ENCODE measurements at regions not wholly inside any gene's neighbourhood (a gene's known extent, or its start where the extent isn't known, plus 50 kb on each side); places are given as distances from the start of the nearest gene placed in this dataset.

- H2AFZ ChIP-seq (ENCODE audit: low read depth, low read length): no peak overlapping the region
- DNase-seq (no peak), ATAC-seq (ENCODE audit: insufficient read depth, low read depth) (no peak)
- H3K79me2 ChIP-seq (ENCODE audit: insufficient read depth, low read length): no peaks in the 10 kb centered on the region
- H3K9ac ChIP-seq (ENCODE audit: low read depth, low read length): no peak overlapping the region
- TF ChIP-seq EZH2 (IDR thresholded peaks at IDR 0.05; ENCODE audit: borderline replicate concordance, low read depth, low read length, severe bottlenecking): no peak
- TF ChIP-seq CTCF (IDR thresholded peaks at IDR 0.05; ENCODE audit: borderline replicate concordance, extremely low read depth, low read length, poor library complexity, severe bottlenecking): no peak
- H3K4me1 ChIP-seq (ENCODE audit: insufficient read depth, low read length): no peaks in the 10 kb centered on the region
- H3K27ac ChIP-seq (ENCODE audit: low read length): no peak overlapping the region
- H3K27me3 ChIP-seq (ENCODE audit: insufficient read depth, low read length, poor library complexity): peaks cover 3% of the 10 kb centered on the region
- no peak overlapping the region for H3K4me2 ChIP-seq (ENCODE audit: insufficient read depth, low read length)
- no peaks in the 10 kb centered on the region for H3K36me3 ChIP-seq (ENCODE audit: insufficient read depth, low read length)
- H3K9me3 ChIP-seq (ENCODE audit: insufficient read depth, low read length, severe bottlenecking): no peaks in the 10 kb centered on the region
- no peaks in the 10 kb centered on the region for H4K20me1 ChIP-seq (ENCODE audit: insufficient read depth, low read length)
- H3K4me3 ChIP-seq (ENCODE audit: low read depth in 1 of 2, low read length in 2 of 2): no peak overlapping the region
Measured at GRCh38 chr15:72994534-72995177, 57.6 kb upstream of the NEO1 start.

GRCh38 chr15:72992841-72993252 is 59.4 kb upstream of the NEO1 start:
- Histone ChIP-seq H3K36me3 (ENCODE audit: insufficient read depth, low read length) (no peaks in the 10 kb centered on the region), H3K4me2 (ENCODE audit: insufficient read depth, low read length) (no peak overlapping the region), H3K27me3 (ENCODE audit: insufficient read depth, low read length, poor library complexity) (peaks cover 3% of the 10 kb centered on the region), H2AFZ (ENCODE audit: low read depth, low read length) (no peak overlapping the region), H4K20me1 (ENCODE audit: insufficient read depth, low read length) (no peaks in the 10 kb centered on the region), H3K27ac (ENCODE audit: low read length) (no peak overlapping the region), H3K9me3 (ENCODE audit: insufficient read depth, low read length, severe bottlenecking) (no peaks in the 10 kb centered on the region), H3K4me3 (ENCODE audit: low read depth in 1 of 2, low read length in 2 of 2) (no peak overlapping the region), H3K4me1 (ENCODE audit: insufficient read depth, low read length) (no peaks in the 10 kb centered on the region), H3K9ac (ENCODE audit: low read depth, low read length) (no peak overlapping the region), H3K79me2 (ENCODE audit: insufficient read depth, low read length) (no peaks in the 10 kb centered on the region)
- no peak for ATAC-seq (ENCODE audit: insufficient read depth, low read depth)
- DNase-seq: no peak
- TF ChIP-seq EZH2 (IDR thresholded peaks at IDR 0.05; ENCODE audit: borderline replicate concordance, low read depth, low read length, severe bottlenecking) (no peak), CTCF (IDR thresholded peaks at IDR 0.05; ENCODE audit: borderline replicate concordance, extremely low read depth, low read length, poor library complexity, severe bottlenecking) (no peak)

- no peaks in the 10 kb centered on the region for H4K20me1 ChIP-seq (ENCODE audit: insufficient read depth, low read length)
- no peak overlapping the region for H3K4me3 ChIP-seq (ENCODE audit: low read depth in 1 of 2, low read length in 2 of 2)
- TF ChIP-seq EZH2 (IDR thresholded peaks at IDR 0.05; ENCODE audit: borderline replicate concordance, low read depth, low read length, severe bottlenecking) (no peak), CTCF (IDR thresholded peaks at IDR 0.05; ENCODE audit: borderline replicate concordance, extremely low read depth, low read length, poor library complexity, severe bottlenecking) (no peak)
- DNase-seq (no peak), ATAC-seq (ENCODE audit: insufficient read depth, low read depth) (no peak)
- peaks cover 8% of the 10 kb centered on the region for H3K27me3 ChIP-seq (ENCODE audit: insufficient read depth, low read length, poor library complexity)
- no peak overlapping the region for H3K27ac ChIP-seq (ENCODE audit: low read length)
- H3K4me1 ChIP-seq (ENCODE audit: insufficient read depth, low read length): no peaks in the 10 kb centered on the region
- no peaks in the 10 kb centered on the region for H3K79me2 ChIP-seq (ENCODE audit: insufficient read depth, low read length)
- H3K36me3 ChIP-seq (ENCODE audit: insufficient read depth, low read length): no peaks in the 10 kb centered on the region
- H2AFZ ChIP-seq (ENCODE audit: low read depth, low read length): no peak overlapping the region
- no peaks in the 10 kb centered on the region for H3K9me3 ChIP-seq (ENCODE audit: insufficient read depth, low read length, severe bottlenecking)
- H3K4me2 ChIP-seq (ENCODE audit: insufficient read depth, low read length): no peak overlapping the region
- H3K9ac ChIP-seq (ENCODE audit: low read depth, low read length): no peak overlapping the region
Measured at GRCh38 chr15:72991026-72991425, 61.2 kb upstream of the NEO1 start.
